A549 (cell line): ENCODE measurements at regions not wholly inside any gene's neighbourhood (a gene's known extent, or its start where the extent isn't known, plus 50 kb on each side); places are given as distances from the start of the nearest gene placed in this dataset.

Experiments
- ATAC-seq, 2 experiments: fragments of 200-7000 bp in 1 of 2; fragments of >200 bp in 1 of 2; cut with Nextera tagmentation in 1 of 2; cut with Tn5 transposase in 1 of 2; 3 replicates each; pipeline versions ENCODE4 v1.8.0 to v1.9.1; 2018 to 2020; ENCODE audit warnings: mild to moderate bottlenecking in 1 of 2, moderate library complexity in 1 of 2
- CTCF ChIA-PET: fragments of 300-600 bp; sonication (Branson Sonifier 250); formaldehyde crosslinking; extraction: SDS; loops from one replicate; lab custom pipeline; 2021; ENCODE audit warnings: antibody characterized with exemption, inconsistent platforms; lab: Yijun Ruan, JAX
- POLR2A ChIA-PET: fragments of 350-600 bp; formaldehyde crosslinking; extraction: SDS; loops from one replicate; lab custom pipeline; 2021; ENCODE audit warnings: antibody characterized with exemption, inconsistent platforms; lab: Yijun Ruan, JAX
- DNase-seq, 2 experiments: peaks; one replicate each; pipeline versions ENCODE4 v3.0.0 to v3.0.0-alpha.2; 2011 to 2016; ENCODE audit warnings: low read depth in 1 of 2, low spot score in 1 of 2
- FAIRE-seq: peaks from 2 replicates; lab custom pipeline; 2011; peaks lifted over from hg19 to GRCh38; lab: Jason Lieb, UNC
- H3K27ac ChIP-seq, 2 experiments: fragments of >200 bp; sonication (Bioruptor Twin); formaldehyde crosslinking; 3 replicates each; pipeline ENCODE4 v1.5.1; 2016 to 2017
- H3K4me1 ChIP-seq: fragments of >200 bp; sonication (Bioruptor Twin); formaldehyde crosslinking; 3 replicates; pipeline ENCODE4 v1.6.1; 2016
- H3K4me2 ChIP-seq: fragments of >200 bp; sonication (Bioruptor Twin); formaldehyde crosslinking; 3 replicates; pipeline ENCODE4 v1.6.1; 2016
- H3K4me3 ChIP-seq: fragments of >200 bp; sonication (Bioruptor Twin); formaldehyde crosslinking; 3 replicates; pipeline ENCODE4 v1.5.1; 2016
- H3K9me3 ChIP-seq: fragments of >200 bp; sonication (Bioruptor Twin); formaldehyde crosslinking; 3 replicates; pipeline ENCODE4 v1.6.1; 2016
- CEBPB ChIP-seq, 2 experiments: fragments of >200 bp in 1 of 2; sonication (Bioruptor Twin) in 1 of 2; formaldehyde crosslinking in 1 of 2; IDR thresholded peaks; 2 replicates each; pipeline ENCODE4 v1.6.1; 2012 to 2016
- ESRRA ChIP-seq: fragments of 150-350 bp; IDR thresholded peaks from 2 replicates; pipeline ENCODE4 v1.6.1; 2014; ENCODE audit warnings: mild to moderate bottlenecking, low read length, borderline replicate concordance
- FOXS1 ChIP-seq: fragments of 250-450 bp; sonication (Bioruptor Pico); IDR thresholded peaks from 2 replicates; pipeline ENCODE4 v1.5.0; 2020; ENCODE audit warnings: mild to moderate bottlenecking, moderate library complexity
- HEYL ChIP-seq: fragments of 250-450 bp; sonication (Bioruptor Pico); IDR thresholded peaks from 2 replicates; pipeline ENCODE4 v1.8.0; 2021; ENCODE audit warnings: mild to moderate bottlenecking, moderate library complexity
- HOXB13 ChIP-seq: fragments of 250-450 bp; sonication (Bioruptor Pico); IDR thresholded peaks from 2 replicates; pipeline ENCODE4 v1.5.0; 2020; ENCODE audit warnings: low read depth, mild to moderate bottlenecking, moderate library complexity
- JUNB ChIP-seq: fragments of >200 bp; sonication (Bioruptor Twin); formaldehyde crosslinking; IDR thresholded peaks from 2 replicates; pipeline ENCODE4 v1.6.1; 2016
- MAFK ChIP-seq: fragments of 450-650 bp; IDR thresholded peaks from 2 replicates; pipeline ENCODE4 v1.6.1; 2014; ENCODE audit not compliant: partially characterized antibody
- NFE2L2 ChIP-seq: fragments of 150-350 bp; conservative IDR thresholded peaks from 2 replicates; pipeline ENCODE4 v1.6.1; 2014; ENCODE audit warnings: low read length
- NPAS2 ChIP-seq: fragments of 250-450 bp; sonication (Bioruptor Pico); IDR thresholded peaks from 2 replicates; pipeline ENCODE4 v1.8.0; 2022; ENCODE audit warnings: mild to moderate bottlenecking, moderate library complexity, borderline replicate concordance
- NR3C1 ChIP-seq: fragments of >200 bp; sonication (Bioruptor Twin); formaldehyde crosslinking; IDR thresholded peaks from 3 replicates; pipeline ENCODE4 v1.6.1; 2017
- RAD21 ChIP-seq, 2 experiments: fragments of >200 bp in 1 of 2; sonication (Bioruptor Twin) in 1 of 2; formaldehyde crosslinking in 1 of 2; IDR thresholded peaks in 1 of 2; conservative IDR thresholded peaks in 1 of 2; 2 replicates in 1 of 2; 3 replicates in 1 of 2; pipeline ENCODE4 v1.6.1; 2012 to 2018; ENCODE audit warnings: inconsistent platforms in 1 of 2
- RARB ChIP-seq: fragments of 250-450 bp; sonication (Bioruptor Pico); IDR thresholded peaks from 2 replicates; pipeline ENCODE4 v1.8.0; 2021; ENCODE audit warnings: mild to moderate bottlenecking, moderate library complexity
- RFX5 ChIP-seq: fragments of 450-650 bp; IDR thresholded peaks from 2 replicates; pipeline ENCODE4 v1.7.1; 2014; ENCODE audit warnings: antibody characterized with exemption, mild to moderate bottlenecking, moderate library complexity
- SREBF2 ChIP-seq: fragments of 450-650 bp; IDR thresholded peaks from 2 replicates; pipeline ENCODE4 v1.6.1; 2014; ENCODE audit warnings: mild to moderate bottlenecking, moderate library complexity
- TP53 ChIP-seq: fragments of 250-450 bp; sonication (Bioruptor Pico); IDR thresholded peaks from 2 replicates; pipeline ENCODE4 v1.5.0; 2021; ENCODE audit warnings: mild to moderate bottlenecking, moderate library complexity
- ZC3H11A ChIP-seq: fragments of 450-650 bp; IDR thresholded peaks from 2 replicates; pipeline ENCODE4 v1.6.1; 2014; ENCODE audit warnings: antibody characterized with exemption, mild to moderate bottlenecking
- WGBS: methylation state at CpG from one replicate; pipeline ENCODE4 v1.1.6; 2017; ENCODE audit errors: missing lambda C conversion rate; 5-methylcytosine and 5-hydroxymethylcytosine counted together
- TF ChIP-seq, protein P1 (sequence below): IDR thresholded peaks from 2 replicates; pipeline ENCODE4 v1.6.1; 2012
- TF ChIP-seq, protein P2 (sequence below): fragments of 250-450 bp; sonication (Bioruptor Pico); IDR thresholded peaks from 2 replicates; pipeline ENCODE4 v1.5.0; 2021; ENCODE audit warnings: mild to moderate bottlenecking, moderate library complexity, borderline replicate concordance
- TF ChIP-seq, protein P3 (sequence below): fragments of >200 bp; sonication (Bioruptor Twin); formaldehyde crosslinking; IDR thresholded peaks from 3 replicates; pipeline ENCODE4 v1.6.1; 2016
- TF ChIP-seq, protein P4 (sequence below): fragments of 250-450 bp; sonication (Bioruptor Pico); IDR thresholded peaks from 2 replicates; pipeline ENCODE4 v1.5.0; 2020; ENCODE audit warnings: low read depth, mild to moderate bottlenecking, moderate library complexity
- TF ChIP-seq, protein P5 (sequence below): fragments of >200 bp; sonication (Bioruptor Twin); formaldehyde crosslinking; IDR thresholded peaks from 3 replicates; pipeline ENCODE4 v1.5.1; 2016

DNA sequence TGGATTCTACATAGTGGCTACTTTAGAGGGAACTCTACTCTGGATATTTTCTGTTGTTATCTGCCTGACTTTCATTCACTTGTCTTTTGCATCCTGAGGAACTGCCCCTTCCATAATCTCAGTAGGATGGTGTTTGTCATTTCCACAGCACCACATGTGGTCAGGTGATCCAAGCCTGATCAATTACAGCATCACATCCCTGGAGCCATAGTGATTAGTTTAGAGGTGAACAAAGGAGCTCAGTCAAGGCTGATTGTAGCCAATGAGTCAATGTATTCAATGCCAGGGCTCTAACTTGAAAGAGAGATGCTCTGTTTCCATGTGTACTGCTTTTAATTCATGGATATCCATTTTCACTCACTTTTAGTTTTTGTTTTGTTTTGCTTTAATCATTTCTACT, 478.7 kb upstream of the ADAMTS9 start:
- no peaks in the 10 kb centered on the region for H3K9me3 ChIP-seq
- no peaks in the 10 kb centered on the region for H3K4me1 ChIP-seq
- H3K27ac ChIP-seq: no peak overlapping the region
- H3K4me3 ChIP-seq: no peak overlapping the region
- ChIA-PET CTCF (no interaction called here), POLR2A (no interaction called here)
- no peak overlapping the region for H3K4me2 ChIP-seq
- no peak for DNase-seq
- TF ChIP-seq, protein P1, sequence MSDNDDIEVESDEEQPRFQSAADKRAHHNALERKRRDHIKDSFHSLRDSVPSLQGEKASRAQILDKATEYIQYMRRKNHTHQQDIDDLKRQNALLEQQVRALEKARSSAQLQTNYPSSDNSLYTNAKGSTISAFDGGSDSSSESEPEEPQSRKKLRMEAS: no peak
- TF ChIP-seq ZC3H11A (no peak), ESRRA (no peak), NR3C1 (no peak), SREBF2 (no peak), NPAS2 (CRISPR knock-in tag) (no peak), TP53 (CRISPR knock-in tag) (no peak), RARB (no peak), CEBPB (IDR thresholded peaks at IDR 0.05) (no peak), JUNB (no peak), RFX5 (no peak)
- TF ChIP-seq, protein P2, sequence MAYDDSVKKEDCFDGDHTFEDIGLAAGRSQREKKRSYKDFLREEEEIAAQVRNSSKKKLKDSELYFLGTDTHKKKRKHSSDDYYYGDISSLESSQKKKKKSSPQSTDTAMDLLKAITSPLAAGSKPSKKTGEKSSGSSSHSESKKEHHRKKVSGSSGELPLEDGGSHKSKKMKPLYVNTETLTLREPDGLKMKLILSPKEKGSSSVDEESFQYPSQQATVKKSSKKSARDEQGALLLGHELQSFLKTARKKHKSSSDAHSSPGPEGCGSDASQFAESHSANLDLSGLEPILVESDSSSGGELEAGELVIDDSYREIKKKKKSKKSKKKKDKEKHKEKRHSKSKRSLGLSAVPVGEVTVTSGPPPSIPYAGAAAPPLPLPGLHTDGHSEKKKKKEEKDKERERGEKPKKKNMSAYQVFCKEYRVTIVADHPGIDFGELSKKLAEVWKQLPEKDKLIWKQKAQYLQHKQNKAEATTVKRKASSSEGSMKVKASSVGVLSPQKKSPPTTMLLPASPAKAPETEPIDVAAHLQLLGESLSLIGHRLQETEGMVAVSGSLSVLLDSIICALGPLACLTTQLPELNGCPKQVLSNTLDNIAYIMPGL (CRISPR knock-in tag): no peak
- TF ChIP-seq, protein P3, sequence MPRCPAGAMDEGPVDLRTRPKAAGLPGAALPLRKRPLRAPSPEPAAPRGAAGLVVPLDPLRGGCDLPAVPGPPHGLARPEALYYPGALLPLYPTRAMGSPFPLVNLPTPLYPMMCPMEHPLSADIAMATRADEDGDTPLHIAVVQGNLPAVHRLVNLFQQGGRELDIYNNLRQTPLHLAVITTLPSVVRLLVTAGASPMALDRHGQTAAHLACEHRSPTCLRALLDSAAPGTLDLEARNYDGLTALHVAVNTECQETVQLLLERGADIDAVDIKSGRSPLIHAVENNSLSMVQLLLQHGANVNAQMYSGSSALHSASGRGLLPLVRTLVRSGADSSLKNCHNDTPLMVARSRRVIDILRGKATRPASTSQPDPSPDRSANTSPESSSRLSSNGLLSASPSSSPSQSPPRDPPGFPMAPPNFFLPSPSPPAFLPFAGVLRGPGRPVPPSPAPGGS: no peak
- no peak for ATAC-seq
- no peak for FAIRE-seq

DNA sequence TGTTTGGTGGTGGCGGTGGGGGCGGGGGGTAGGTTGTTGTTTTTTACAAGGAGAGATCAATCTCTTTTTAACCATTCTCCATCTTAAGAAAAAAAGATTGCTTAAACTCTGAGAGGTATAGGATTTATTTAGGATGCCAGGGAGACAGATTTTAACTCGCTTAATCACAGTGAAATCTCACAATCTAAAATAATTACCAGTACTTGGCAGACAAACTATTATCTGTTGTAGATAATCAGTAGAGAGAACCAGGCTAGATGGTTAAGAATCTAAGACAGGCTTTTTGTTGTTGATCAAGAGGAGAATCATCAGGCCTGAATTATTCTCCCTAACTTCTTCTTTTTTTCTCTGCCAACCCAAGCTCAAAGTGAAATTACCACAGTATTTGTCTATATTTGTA, 470.2 kb upstream of the ADAMTS9 start:
- Histone ChIP-seq H3K4me1 (no peaks in the 10 kb centered on the region), H3K9me3 (no peaks in the 10 kb centered on the region), H3K4me2 (no peak overlapping the region), H3K27ac (no peak overlapping the region), H3K4me3 (no peak overlapping the region)
- DNase-seq (no peak), FAIRE-seq (no peak), ATAC-seq (no peak)
- WGBS: 21% methylated on average over 1 of the region's 3 CpGs
- CTCF ChIA-PET: interaction anchor here (0.6 kb wide), 1 partner anchor 628 kb away, joined by 3 read pairs; no protein-coding TSS in a partner anchor
- TF ChIP-seq JUNB: no peak
- TF ChIP-seq TP53 (CRISPR knock-in tag): no peak
- TF ChIP-seq, protein P4, sequence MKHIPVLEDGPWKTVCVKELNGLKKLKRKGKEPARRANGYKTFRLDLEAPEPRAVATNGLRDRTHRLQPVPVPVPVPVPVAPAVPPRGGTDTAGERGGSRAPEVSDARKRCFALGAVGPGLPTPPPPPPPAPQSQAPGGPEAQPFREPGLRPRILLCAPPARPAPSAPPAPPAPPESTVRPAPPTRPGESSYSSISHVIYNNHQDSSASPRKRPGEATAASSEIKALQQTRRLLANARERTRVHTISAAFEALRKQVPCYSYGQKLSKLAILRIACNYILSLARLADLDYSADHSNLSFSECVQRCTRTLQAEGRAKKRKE (CRISPR knock-in tag): no peak
- TF ChIP-seq HOXB13: no peak
- TF ChIP-seq, protein P3: no peak
- no peak for TF ChIP-seq NFE2L2
- TF ChIP-seq HEYL (CRISPR knock-in tag): no peak
- TF ChIP-seq FOXS1: no peak
- TF ChIP-seq, protein P5, sequence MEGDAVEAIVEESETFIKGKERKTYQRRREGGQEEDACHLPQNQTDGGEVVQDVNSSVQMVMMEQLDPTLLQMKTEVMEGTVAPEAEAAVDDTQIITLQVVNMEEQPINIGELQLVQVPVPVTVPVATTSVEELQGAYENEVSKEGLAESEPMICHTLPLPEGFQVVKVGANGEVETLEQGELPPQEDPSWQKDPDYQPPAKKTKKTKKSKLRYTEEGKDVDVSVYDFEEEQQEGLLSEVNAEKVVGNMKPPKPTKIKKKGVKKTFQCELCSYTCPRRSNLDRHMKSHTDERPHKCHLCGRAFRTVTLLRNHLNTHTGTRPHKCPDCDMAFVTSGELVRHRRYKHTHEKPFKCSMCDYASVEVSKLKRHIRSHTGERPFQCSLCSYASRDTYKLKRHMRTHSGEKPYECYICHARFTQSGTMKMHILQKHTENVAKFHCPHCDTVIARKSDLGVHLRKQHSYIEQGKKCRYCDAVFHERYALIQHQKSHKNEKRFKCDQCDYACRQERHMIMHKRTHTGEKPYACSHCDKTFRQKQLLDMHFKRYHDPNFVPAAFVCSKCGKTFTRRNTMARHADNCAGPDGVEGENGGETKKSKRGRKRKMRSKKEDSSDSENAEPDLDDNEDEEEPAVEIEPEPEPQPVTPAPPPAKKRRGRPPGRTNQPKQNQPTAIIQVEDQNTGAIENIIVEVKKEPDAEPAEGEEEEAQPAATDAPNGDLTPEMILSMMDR: no peak
- TF ChIP-seq RAD21 (conservative IDR thresholded peaks at IDR 0.05 in 1 of 2, IDR thresholded peaks at IDR 0.05 in 1 of 2): no peak
- TF ChIP-seq MAFK: no peak
- no peak for TF ChIP-seq ZC3H11A
- no peak for TF ChIP-seq RARB
- POLR2A ChIA-PET: no interaction called here
